NB4 (cell line): ENCODE measurements at regions not wholly inside any gene's neighbourhood (a gene's known extent, or its start where the extent isn't known, plus 50 kb on each side); places are given as distances from the start of the nearest gene placed in this dataset.

Experiments used
- CTCF ChIP-seq: IDR thresholded peaks from one replicate; pipeline ENCODE4 v1.5.1; 2012; ENCODE audit warnings: low read depth, low read length
- MAX ChIP-seq: IDR thresholded peaks from 2 replicates; pipeline ENCODE4 v1.6.1; 2011; ENCODE audit warnings: low read depth, low read length
- POLR2A ChIP-seq: IDR thresholded peaks from 2 replicates; pipeline ENCODE4 v1.6.1; 2011; ENCODE audit warnings: mild to moderate bottlenecking; ENCODE audit not compliant: insufficient read length; ENCODE audit errors: extremely low read depth

- TF ChIP-seq CTCF (no peak), POLR2A (no peak), MAX (no peak)
These were observed 87.5 kb upstream of the SESN3 start for GRCh38 chr11:95318498-95318897.
